ENCODE measurements at regions not wholly inside any gene's neighbourhood (a gene's known extent, or its start where the extent isn't known, plus 50 kb on each side); places are given as distances from the start of the nearest gene placed in this dataset.

DNA sequence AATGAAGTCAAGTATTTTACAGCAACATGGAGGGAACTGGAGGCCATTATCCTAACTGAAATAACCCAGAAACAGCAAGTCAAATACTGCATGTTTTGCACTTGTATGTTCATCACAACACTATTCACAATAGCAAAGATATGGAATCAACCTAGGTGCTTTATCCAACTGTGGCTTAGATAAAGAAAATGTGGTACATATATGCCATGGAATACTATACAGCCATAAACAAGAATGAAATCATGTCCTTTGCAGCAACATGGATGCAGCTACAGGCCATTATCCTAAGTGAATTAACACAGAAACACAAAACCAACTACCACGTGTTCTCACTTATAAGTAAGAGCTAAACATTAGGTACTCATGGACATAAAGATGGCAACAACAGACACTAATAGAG lies 91.5 kb upstream of the E2F3 start:
- no peak for TF ChIP-seq CTCF (IDR thresholded peaks at IDR 0.05; ENCODE audit: poor library complexity)
- TF ChIP-seq EZH2 (IDR thresholded peaks at IDR 0.05; ENCODE audit: borderline replicate concordance): no peak

All from hepatocyte (in vitro differentiated cells).